Gastroesophageal sphincter (tissue), 4 donors: ENCODE measurements at regions not wholly inside any gene's neighbourhood (a gene's known extent, or its start where the extent isn't known, plus 50 kb on each side); places are given as distances from the start of the nearest gene placed in this dataset.

Source experiments
- ATAC-seq: fragments of 150-250 bp; one replicate; pipeline ENCODE4 v1.9.1; 2016; ENCODE audit warnings: mild to moderate bottlenecking, moderate library complexity
- H3K27ac ChIP-seq, 4 donors: fragments of 200-600 bp; sonication (generic) in 3 of 4; 1 replicate in 3 of 4; 2 replicates in 1 of 4; pipeline ENCODE4 v1.5.1; 2016 to 2019
- H3K27me3 ChIP-seq: fragments of 200-600 bp; sonication (generic); one replicate; pipeline ENCODE4 v1.5.1; 2019
- H3K36me3 ChIP-seq, 2 donors: fragments of 200-600 bp; sonication (generic); one replicate each; pipeline ENCODE4 v1.5.1; 2019; ENCODE audit warnings: control low read depth in 1 of 2
- H3K4me1 ChIP-seq, 3 donors: fragments of 200-600 bp; sonication (generic); 1 replicate in 2 of 3; 2 replicates in 1 of 3; pipeline ENCODE4 v1.5.1; 2016 to 2019; ENCODE audit warnings: control low read depth in 2 of 3
- H3K4me3 ChIP-seq, 2 donors: fragments of 200-600 bp; sonication (generic); one replicate each; pipeline ENCODE4 v1.5.1; 2019; ENCODE audit warnings: mild to moderate bottlenecking in 1 of 2, moderate library complexity in 1 of 2
- H3K9me3 ChIP-seq, 3 donors: fragments of 200-600 bp; sonication (generic); one replicate each; pipeline ENCODE4 v1.5.1; 2017 to 2019; ENCODE audit warnings: control low read depth in 2 of 3
- EP300 ChIP-seq: sonication (generic); formaldehyde crosslinking; IDR thresholded peaks from one replicate; pipeline ENCODE4 v1.6.1; 2017; ENCODE audit warnings: antibody characterized with exemption, mild to moderate bottlenecking
- POLR2A ChIP-seq, 2 donors: fragments of 450-650 bp; IDR thresholded peaks; one replicate each; pipeline ENCODE4 v1.6.1; 2017; ENCODE audit warnings: antibody characterized with exemption in 2 of 2, mild to moderate bottlenecking in 2 of 2, moderate library complexity in 1 of 2
- POLR2AphosphoS5 ChIP-seq: sonication (generic); formaldehyde crosslinking; IDR thresholded peaks from one replicate; pipeline ENCODE4 v1.6.1; 2017; ENCODE audit warnings: antibody characterized with exemption
- WGBS, 2 donors: methylation state at CpG; one replicate each; pipeline ENCODE4 v1.1.5; 2018; ENCODE audit warnings: low coverage in 1 of 2; 5-methylcytosine and 5-hydroxymethylcytosine counted together
- TF ChIP-seq, protein P1 (sequence below), 4 experiments: fragments of 200-600 bp in 2 of 4; fragments of 450-650 bp in 2 of 4; sonication (generic) in 1 of 4; IDR thresholded peaks; one replicate each; pipeline ENCODE4 v1.5.1; 2017 to 2019; ENCODE audit warnings: antibody characterized with exemption in 4 of 4, mild to moderate bottlenecking in 2 of 4, moderate library complexity in 2 of 4

DNA sequence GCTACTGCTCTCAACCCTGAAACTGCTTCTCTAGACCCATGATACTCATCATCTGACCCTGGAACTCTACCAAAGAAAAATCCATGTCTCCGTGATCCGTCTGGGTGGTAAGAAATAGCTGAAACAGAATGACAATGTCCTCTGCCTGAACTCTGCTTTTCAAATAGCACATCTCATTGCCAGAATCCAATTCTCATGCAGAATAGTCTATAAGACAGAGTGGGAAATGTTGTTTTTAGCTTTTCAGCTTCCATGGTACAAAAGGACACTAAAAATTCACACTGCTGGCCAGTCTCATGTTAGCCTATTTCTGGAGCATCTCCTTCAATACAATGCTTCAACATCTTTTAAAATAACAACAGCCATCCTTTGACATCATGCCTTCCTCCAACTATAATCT lies 1355.8 kb upstream of the PRMT6 start:
- Histone ChIP-seq H3K9me3 (no peaks in the 10 kb centered on the region), H3K4me1 (no peaks in the 10 kb centered on the region), H3K36me3 (no peaks in the 10 kb centered on the region), H3K27ac (no peak overlapping the region), H3K4me3 (no peak overlapping the region), H3K27me3 (no peaks in the 10 kb centered on the region)
- WGBS, 2 donors: 32 to 56% methylated on average over 2 of the region's 2 CpGs
- TF ChIP-seq, protein P1, sequence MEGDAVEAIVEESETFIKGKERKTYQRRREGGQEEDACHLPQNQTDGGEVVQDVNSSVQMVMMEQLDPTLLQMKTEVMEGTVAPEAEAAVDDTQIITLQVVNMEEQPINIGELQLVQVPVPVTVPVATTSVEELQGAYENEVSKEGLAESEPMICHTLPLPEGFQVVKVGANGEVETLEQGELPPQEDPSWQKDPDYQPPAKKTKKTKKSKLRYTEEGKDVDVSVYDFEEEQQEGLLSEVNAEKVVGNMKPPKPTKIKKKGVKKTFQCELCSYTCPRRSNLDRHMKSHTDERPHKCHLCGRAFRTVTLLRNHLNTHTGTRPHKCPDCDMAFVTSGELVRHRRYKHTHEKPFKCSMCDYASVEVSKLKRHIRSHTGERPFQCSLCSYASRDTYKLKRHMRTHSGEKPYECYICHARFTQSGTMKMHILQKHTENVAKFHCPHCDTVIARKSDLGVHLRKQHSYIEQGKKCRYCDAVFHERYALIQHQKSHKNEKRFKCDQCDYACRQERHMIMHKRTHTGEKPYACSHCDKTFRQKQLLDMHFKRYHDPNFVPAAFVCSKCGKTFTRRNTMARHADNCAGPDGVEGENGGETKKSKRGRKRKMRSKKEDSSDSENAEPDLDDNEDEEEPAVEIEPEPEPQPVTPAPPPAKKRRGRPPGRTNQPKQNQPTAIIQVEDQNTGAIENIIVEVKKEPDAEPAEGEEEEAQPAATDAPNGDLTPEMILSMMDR (IDR thresholded peaks at IDR 0.05): no peak
- no peak for TF ChIP-seq POLR2AphosphoS5
- no peak for TF ChIP-seq POLR2A (IDR thresholded peaks at IDR 0.05)
- TF ChIP-seq EP300: no peak
- ATAC-seq: no peak

DNA sequence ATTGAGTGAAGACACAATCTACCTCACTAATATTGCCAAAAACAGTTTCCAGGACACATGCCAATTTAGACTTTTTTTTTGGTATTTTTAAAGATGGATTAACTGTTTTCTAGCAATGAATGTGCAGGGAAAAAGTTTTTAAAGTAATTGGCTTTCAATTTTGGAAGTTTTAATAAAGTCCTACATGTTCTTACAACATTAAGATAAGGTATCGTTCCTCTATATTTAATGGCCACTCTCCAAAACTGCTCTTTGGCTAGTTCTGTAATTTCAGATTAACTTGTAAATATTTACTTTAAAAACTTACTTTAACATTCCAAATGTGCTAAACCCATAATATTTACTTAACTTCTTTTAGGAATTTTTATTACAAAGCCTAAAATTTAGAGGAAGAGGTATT lies 1332.2 kb upstream of the PRMT6 start:
- H3K4me3 ChIP-seq: no peak overlapping the region
- WGBS, 2 donors: 14 to 22% methylated on average over 1 of the region's 1 CpG
- no peak overlapping the region for H3K27ac ChIP-seq
- H3K27me3 ChIP-seq: no peaks in the 10 kb centered on the region
- no peaks in the 10 kb centered on the region for H3K9me3 ChIP-seq
- no peak for ATAC-seq
- peaks cover 0 to 7% (median 0%) of the 10 kb centered on the region in 3 donors for H3K4me1 ChIP-seq
- H3K36me3 ChIP-seq: no peaks in the 10 kb centered on the region
- TF ChIP-seq EP300: no peak
- no peak for TF ChIP-seq POLR2AphosphoS5
- TF ChIP-seq, protein P1 (IDR thresholded peaks at IDR 0.05): no peak
- TF ChIP-seq POLR2A (IDR thresholded peaks at IDR 0.05): no peak

DNA sequence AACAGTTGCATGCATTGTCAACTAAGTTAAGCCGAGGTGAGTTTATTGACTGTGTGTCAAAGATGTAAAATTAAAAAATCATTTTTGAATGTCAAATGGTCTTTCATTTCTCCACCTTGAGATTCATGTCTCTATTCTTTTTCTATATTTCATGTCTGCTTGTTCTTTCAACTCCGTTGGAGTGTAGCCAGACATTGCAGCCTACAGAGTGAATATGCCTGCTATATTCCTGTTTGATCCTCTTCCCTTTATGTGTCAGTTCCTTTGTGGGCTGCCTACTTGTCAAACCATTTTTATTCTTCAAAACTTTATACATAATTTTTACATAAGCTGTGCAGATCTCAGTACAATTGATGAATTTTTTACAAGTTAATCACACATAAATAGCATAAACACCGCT lies 1325.8 kb upstream of the PRMT6 start:
- 61 to 66% methylated on average over 3 of the region's 3 CpGs for WGBS, 2 donors
- no peaks in the 10 kb centered on the region for H3K4me1 ChIP-seq
- TF ChIP-seq, protein P1 (IDR thresholded peaks at IDR 0.05): no peak
- TF ChIP-seq EP300: no peak
- no peak for TF ChIP-seq POLR2AphosphoS5
- TF ChIP-seq POLR2A (IDR thresholded peaks at IDR 0.05): no peak
- H3K36me3 ChIP-seq: no peaks in the 10 kb centered on the region
- H3K9me3 ChIP-seq: no peaks in the 10 kb centered on the region
- no peaks in the 10 kb centered on the region for H3K27me3 ChIP-seq
- no peak overlapping the region for H3K27ac ChIP-seq
- no peak overlapping the region for H3K4me3 ChIP-seq
- no peak for ATAC-seq

DNA sequence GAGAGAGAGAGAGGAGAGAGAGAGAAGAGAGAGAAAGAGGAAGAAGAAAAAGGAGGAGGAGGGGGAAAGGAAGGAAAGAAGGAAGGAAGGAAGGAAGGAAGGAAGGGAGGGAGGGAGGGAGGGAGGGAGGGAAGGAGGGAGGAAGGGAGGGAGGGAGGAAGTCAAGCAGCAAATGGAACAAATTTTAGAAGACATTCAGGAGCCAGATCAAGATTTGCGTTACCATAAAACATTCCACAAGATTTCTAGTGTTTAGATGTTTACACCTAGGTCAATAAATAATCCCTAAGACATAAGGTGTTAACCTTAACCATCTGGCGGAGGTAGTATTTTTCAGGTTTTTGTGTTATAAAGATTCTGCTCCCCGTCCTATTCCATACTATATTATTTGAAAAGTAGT lies 1320.1 kb upstream of the PRMT6 start:
- H3K27me3 ChIP-seq: no peaks in the 10 kb centered on the region

DNA sequence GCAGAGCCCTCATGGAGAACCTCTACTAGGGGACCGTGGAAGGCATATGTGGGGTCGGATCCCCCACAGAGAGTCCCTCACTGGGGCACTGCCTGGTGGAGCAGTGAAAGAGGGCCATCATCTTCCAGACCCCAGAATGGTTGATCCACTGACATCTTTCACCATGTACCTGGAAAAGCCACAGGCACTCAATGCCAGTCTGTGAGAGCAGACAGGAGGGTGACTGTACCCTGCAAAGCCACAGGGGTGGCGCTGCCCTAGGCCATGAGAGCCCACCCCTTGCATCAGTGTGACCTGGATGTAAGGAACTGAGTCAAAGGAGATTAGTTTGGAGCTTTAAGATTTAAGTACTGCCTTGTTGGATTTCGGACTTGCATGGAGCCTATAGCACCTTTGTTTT lies 1276.7 kb upstream of the PRMT6 start:
- no peak overlapping the region for H3K27ac ChIP-seq
- H3K9me3 ChIP-seq: peaks cover 0 to 3% (median 0%) of the 10 kb centered on the region in 3 donors
- ATAC-seq: no peak
- no peak for TF ChIP-seq EP300
- H3K27me3 ChIP-seq: no peaks in the 10 kb centered on the region
- no peaks in the 10 kb centered on the region for H3K36me3 ChIP-seq
- no peaks in the 10 kb centered on the region for H3K4me1 ChIP-seq
- 70 to 83% methylated on average over 1 to 2 of the region's 4 CpGs for WGBS, 2 donors
- no peak overlapping the region for H3K4me3 ChIP-seq

More for the DNA sequence above, 1320.1 kb upstream of the PRMT6 start:
- no peaks in the 10 kb centered on the region for H3K36me3 ChIP-seq
- ATAC-seq: no peak
- no peak overlapping the region for H3K27ac ChIP-seq
- no peak overlapping the region for H3K4me3 ChIP-seq
- H3K4me1 ChIP-seq: no peaks in the 10 kb centered on the region
- no peaks in the 10 kb centered on the region for H3K9me3 ChIP-seq
- 82 to 85% methylated on average over 3 of the region's 3 CpGs for WGBS, 2 donors
- TF ChIP-seq, protein P1 (IDR thresholded peaks at IDR 0.05): no peak
- TF ChIP-seq POLR2A (IDR thresholded peaks at IDR 0.05): no peak
- no peak for TF ChIP-seq POLR2AphosphoS5
- no peak for TF ChIP-seq EP300
